Aorta (tissue), 5 donors: ENCODE measurements at regions not wholly inside any gene's neighbourhood (a gene's known extent, or its start where the extent isn't known, plus 50 kb on each side); places are given as distances from the start of the nearest gene placed in this dataset.

Experiments
- ATAC-seq: fragments of 200-7000 bp; cut with Tn5 transposase; one replicate; pipeline ENCODE4 v1.9.1; 2022; ENCODE audit warnings: moderate library complexity; ENCODE audit not compliant: low FRiP score
- DNase-seq, 2 donors: peaks; one replicate each; pipeline ENCODE4 v3.0.0-alpha.2; 2020
- H3K27ac ChIP-seq, 2 donors: one replicate each; pipeline ENCODE4 v1.5.1; 2013; ENCODE audit warnings: low read length in 2 of 2, mild to moderate bottlenecking in 2 of 2, moderate library complexity in 2 of 2, control low read depth in 1 of 2, inconsistent platforms in 1 of 2, low read depth in 1 of 2
- H3K27me3 ChIP-seq, 2 donors: one replicate each; pipeline ENCODE4 v1.6.1; 2013; ENCODE audit warnings: control low read depth in 1 of 2, low read length in 1 of 2, mild to moderate bottlenecking in 1 of 2, moderate library complexity in 1 of 2; ENCODE audit not compliant: insufficient read depth in 2 of 2, control insufficient read depth in 1 of 2
- H3K36me3 ChIP-seq, 2 donors: one replicate each; pipeline ENCODE4 v1.6.1; 2013; ENCODE audit warnings: control low read depth in 1 of 2, low read length in 1 of 2, mild to moderate bottlenecking in 1 of 2; ENCODE audit not compliant: insufficient read depth in 2 of 2, control insufficient read depth in 1 of 2
- H3K4me1 ChIP-seq, 2 donors: one replicate each; pipeline ENCODE4 v1.6.1; 2013; ENCODE audit warnings: low read length in 2 of 2, control low read depth in 1 of 2, mild to moderate bottlenecking in 1 of 2, moderate library complexity in 1 of 2; ENCODE audit not compliant: insufficient read depth in 2 of 2, control insufficient read depth in 1 of 2
- H3K4me3 ChIP-seq, 2 donors: one replicate each; pipeline ENCODE4 v1.5.1; 2013; ENCODE audit warnings: low read length in 2 of 2, control low read depth in 1 of 2, mild to moderate bottlenecking in 1 of 2
- H3K9me3 ChIP-seq: one replicate; pipeline ENCODE4 v1.6.1; 2013; ENCODE audit warnings: mild to moderate bottlenecking, low read length; ENCODE audit not compliant: control insufficient read depth
- WGBS, 2 donors: extraction: QIAGEN DNeasy Blood & Tissue Kit; methylation state at CpG; one replicate each; pipeline ENCODE4 v1.1.7; 2013; 5-methylcytosine and 5-hydroxymethylcytosine counted together
- intact Hi-C, 2 donors: fragments of 100-400 bp; cut with DNase I; formaldehyde crosslinking; loops; one replicate each; pipeline versions ENCODE4 v1.14.2 to v1.15.0; 2022
- donor health status: healthy with polysubstance abuse.
- donor health status: Bipolar disorder and iron deficiency.
- donor health status: DM: no; HTN: no; CAD: no.
- donor health status: DM: no; HTN: no; CAD: no.
- donor health status: DM: yes; HTN: yes; CAD: no.

- Histone ChIP-seq H3K4me1 (no peaks in the 10 kb centered on the region), H3K4me3 (no peak overlapping the region), H3K9me3 (no peaks in the 10 kb centered on the region), H3K36me3 (no peaks in the 10 kb centered on the region), H3K27ac (no peak overlapping the region), H3K27me3 (no peaks in the 10 kb centered on the region)
- intact Hi-C loops = no loop called here
- 90 to 96% methylated on average over 11 of the region's 11 CpGs for WGBS, 2 donors
- ATAC-seq (no peak), DNase-seq (peak in 1 of 2 donors; percentile 27)
Measured at GRCh38 chr11:81368192-81368591, 1365.5 kb downstream of the FAM181B start.

DNA sequence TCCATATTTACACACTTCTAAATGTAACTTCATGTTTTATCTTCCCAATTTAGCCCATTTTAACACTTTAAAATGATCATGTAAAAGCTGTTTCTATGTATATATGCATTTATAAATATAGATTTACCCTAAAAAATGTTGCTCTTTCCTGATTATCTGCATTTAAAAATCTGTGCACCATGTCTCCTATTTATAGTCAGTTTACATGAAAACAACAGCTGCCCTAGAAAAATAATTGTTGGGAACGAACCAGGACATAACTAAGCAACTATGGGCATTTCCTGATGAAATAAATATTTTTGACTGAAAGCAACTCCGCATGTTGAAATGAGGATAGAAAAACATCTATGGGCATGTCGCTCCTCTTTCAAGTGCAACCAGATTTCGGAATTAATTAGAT is 1368.2 kb downstream of the FAM181B start:
- Histone ChIP-seq H3K4me1 (no peaks in the 10 kb centered on the region), H3K36me3 (no peaks in the 10 kb centered on the region), H3K27ac (no peak overlapping the region), H3K9me3 (no peaks in the 10 kb centered on the region), H3K27me3 (no peaks in the 10 kb centered on the region), H3K4me3 (no peak overlapping the region)
- intact Hi-C loops = no loop called here
- 62 to 76% methylated on average over 4 of the region's 4 CpGs for WGBS, 2 donors
- ATAC-seq (no peak), DNase-seq (no peak)

DNA sequence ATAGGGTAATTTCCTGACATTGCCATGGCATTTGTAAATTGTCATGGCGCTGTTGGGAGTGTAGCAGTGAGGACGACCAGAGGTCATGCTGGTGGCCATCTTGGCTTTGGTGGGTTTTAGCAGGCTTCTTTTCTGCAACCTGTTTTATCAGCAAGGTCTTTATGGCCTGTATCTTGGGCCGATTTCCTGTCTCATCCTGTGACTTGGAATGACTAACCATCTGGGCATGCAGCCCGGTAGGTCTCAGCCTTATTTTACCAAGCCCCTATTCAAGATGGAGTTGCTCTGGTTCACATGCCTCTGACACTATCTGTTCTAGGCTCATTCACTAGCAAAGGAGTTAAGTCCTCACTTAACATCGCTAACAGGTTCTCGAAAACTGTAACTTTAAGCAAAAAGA is 1374.2 kb downstream of the FAM181B start:
- Histone ChIP-seq H3K36me3 (no peaks in the 10 kb centered on the region), H3K4me1 (no peaks in the 10 kb centered on the region), H3K27me3 (no peaks in the 10 kb centered on the region), H3K4me3 (no peak overlapping the region), H3K9me3 (no peaks in the 10 kb centered on the region), H3K27ac (no peak overlapping the region)
- DNase-seq (no peak), ATAC-seq (no peak)
- intact Hi-C loops = no loop called here
- 76 to 83% methylated on average over 6 of the region's 6 CpGs for WGBS, 2 donors

- no peaks in the 10 kb centered on the region for H3K4me1 ChIP-seq
- no peak overlapping the region for H3K4me3 ChIP-seq
- whole genome bisulfite sequencing, 2 donors = 89 to 95% methylated on average over 6 of the region's 6 CpGs
- no peaks in the 10 kb centered on the region for H3K27me3 ChIP-seq
- intact Hi-C loops = no loop called here
- H3K9me3 ChIP-seq = no peaks in the 10 kb centered on the region
- no peak for DNase-seq
- no peak overlapping the region for H3K27ac ChIP-seq
- no peaks in the 10 kb centered on the region for H3K36me3 ChIP-seq
- ATAC-seq = no peak
Measured at GRCh38 chr11:81345609-81346008, 1388.1 kb downstream of the FAM181B start.

DNA sequence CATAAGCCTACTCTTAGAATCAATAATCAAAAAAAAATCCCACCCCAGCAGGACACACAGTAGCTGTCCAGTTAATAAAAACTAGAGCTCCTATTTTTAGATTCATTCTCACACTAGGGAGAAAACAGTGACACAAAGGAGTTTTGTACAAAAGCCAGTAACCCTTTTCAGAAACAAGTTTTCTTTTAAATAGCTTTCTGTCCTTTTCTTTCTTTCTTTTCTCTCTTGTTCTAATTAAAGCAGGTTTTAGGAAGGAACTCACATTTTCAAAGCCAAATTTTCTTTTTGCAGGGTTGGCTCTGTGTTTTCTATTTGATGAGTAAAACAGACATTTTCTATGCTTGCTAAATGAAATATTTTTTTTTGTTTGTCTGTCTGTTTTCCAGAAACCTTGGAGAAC is 1390.7 kb downstream of the FAM181B start:
- no peaks in the 10 kb centered on the region for H3K36me3 ChIP-seq
- no peak for ATAC-seq
- H3K27me3 ChIP-seq = peaks cover 0 to 2% of the 10 kb centered on the region in 2 donors
- no peaks in the 10 kb centered on the region for H3K9me3 ChIP-seq
- intact Hi-C loops = no loop called here
- H3K27ac ChIP-seq = no peak overlapping the region
- H3K4me3 ChIP-seq = no peak overlapping the region
- no peak for DNase-seq
- no peaks in the 10 kb centered on the region for H3K4me1 ChIP-seq

GRCh38 chr11:81340225-81340624 is 1393.4 kb downstream of the FAM181B start:
- DNase-seq (no peak), ATAC-seq (no peak)
- no peaks in the 10 kb centered on the region for H3K36me3 ChIP-seq
- H3K9me3 ChIP-seq = no peaks in the 10 kb centered on the region
- no peak overlapping the region for H3K4me3 ChIP-seq
- peaks cover 0 to 2% of the 10 kb centered on the region in 2 donors for H3K27me3 ChIP-seq
- no peaks in the 10 kb centered on the region for H3K4me1 ChIP-seq
- WGBS, 2 donors = 76 to 81% methylated on average over 1 of the region's 1 CpG
- H3K27ac ChIP-seq = no peak overlapping the region
- intact Hi-C loops = no loop called here

DNA sequence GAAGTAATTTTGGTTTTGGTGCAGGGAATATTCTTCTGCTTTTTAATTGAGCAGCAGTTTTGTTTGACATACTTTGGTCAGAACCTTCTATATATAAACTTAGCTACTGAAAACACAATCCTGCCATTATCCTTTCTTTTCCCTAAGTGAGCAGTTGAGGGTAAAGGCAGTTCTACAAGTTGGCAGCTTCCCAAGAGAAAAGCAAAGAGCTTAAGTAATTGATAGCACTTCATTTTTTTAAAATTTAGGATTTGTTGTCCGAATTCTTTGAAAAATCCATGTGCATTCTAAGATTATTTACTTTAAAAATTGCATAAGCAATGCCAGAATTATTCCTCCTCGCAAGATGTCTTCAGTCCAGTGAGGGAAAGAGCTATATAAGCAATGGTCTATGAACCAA is 1394.1 kb downstream of the FAM181B start:
- Histone ChIP-seq H3K36me3 (no peaks in the 10 kb centered on the region), H3K9me3 (no peaks in the 10 kb centered on the region), H3K4me3 (no peak overlapping the region), H3K27me3 (peaks cover 0 to 2% of the 10 kb centered on the region in 2 donors), H3K27ac (no peak overlapping the region), H3K4me1 (no peaks in the 10 kb centered on the region)
- intact Hi-C loops = no loop called here
- DNase-seq (no peak), ATAC-seq (no peak)
- WGBS, 2 donors = 41 to 53% methylated on average over 2 of the region's 2 CpGs

DNA sequence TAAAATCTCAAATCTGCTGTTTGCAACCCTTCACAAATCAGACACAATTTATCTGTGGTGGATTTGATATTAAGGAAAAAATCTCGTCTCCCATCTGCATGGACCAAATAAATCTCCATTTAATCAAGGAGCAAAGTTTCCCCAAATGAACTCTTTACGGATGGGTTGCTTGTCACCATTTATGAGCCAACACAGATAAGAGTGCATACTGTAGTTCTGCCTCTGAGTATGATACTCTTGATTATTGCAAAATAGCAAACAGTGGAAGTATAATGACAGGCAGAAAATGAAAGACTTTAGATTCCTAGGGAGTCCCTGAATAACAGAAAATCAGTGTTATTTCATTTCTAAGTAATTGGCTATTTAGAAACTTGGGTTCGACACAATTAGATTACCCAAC is 1395.9 kb downstream of the FAM181B start:
- Histone ChIP-seq H3K27ac (no peak overlapping the region), H3K4me3 (no peak overlapping the region), H3K4me1 (no peaks in the 10 kb centered on the region), H3K36me3 (no peaks in the 10 kb centered on the region), H3K9me3 (no peaks in the 10 kb centered on the region), H3K27me3 (peaks cover 0 to 2% of the 10 kb centered on the region in 2 donors)
- intact Hi-C loops = no loop called here
- ATAC-seq (no peak), DNase-seq (no peak)
- 69 to 82% methylated on average over 3 of the region's 3 CpGs for WGBS, 2 donors

GRCh38 chr11:81332276-81332675 is 1401.4 kb downstream of the FAM181B start:
- intact Hi-C loops = no loop called here
- Histone ChIP-seq H3K4me1 (no peaks in the 10 kb centered on the region), H3K9me3 (no peaks in the 10 kb centered on the region), H3K4me3 (no peak overlapping the region), H3K27ac (no peak overlapping the region), H3K27me3 (no peaks in the 10 kb centered on the region), H3K36me3 (no peaks in the 10 kb centered on the region)
- DNase-seq = no peak
- 29 to 47% methylated on average over 2 of the region's 2 CpGs for WGBS, 2 donors
- ATAC-seq = no peak
